Transverse colon (tissue), 3 donors: ENCODE measurements at regions not wholly inside any gene's neighbourhood (a gene's known extent, or its start where the extent isn't known, plus 50 kb on each side); places are given as distances from the start of the nearest gene placed in this dataset.

ENCODE experiments used
- POLR2A ChIP-seq: fragments of 450-650 bp; IDR thresholded peaks from one replicate; pipeline ENCODE4 v1.6.1; 2016; ENCODE audit warnings: antibody characterized with exemption, mild to moderate bottlenecking, moderate library complexity
- TF ChIP-seq, protein P1 (sequence below), 5 experiments: fragments of 200-600 bp in 3 of 5; fragments of 450-650 bp in 2 of 5; sonication (generic) in 3 of 5; IDR thresholded peaks; 1 replicate in 2 of 5; 2 replicates in 3 of 5; pipeline ENCODE4 v1.5.1; 2016 to 2017; ENCODE audit warnings: antibody characterized with exemption in 5 of 5, inconsistent platforms in 3 of 5, mild to moderate bottlenecking in 2 of 5, moderate library complexity in 1 of 5

DNA sequence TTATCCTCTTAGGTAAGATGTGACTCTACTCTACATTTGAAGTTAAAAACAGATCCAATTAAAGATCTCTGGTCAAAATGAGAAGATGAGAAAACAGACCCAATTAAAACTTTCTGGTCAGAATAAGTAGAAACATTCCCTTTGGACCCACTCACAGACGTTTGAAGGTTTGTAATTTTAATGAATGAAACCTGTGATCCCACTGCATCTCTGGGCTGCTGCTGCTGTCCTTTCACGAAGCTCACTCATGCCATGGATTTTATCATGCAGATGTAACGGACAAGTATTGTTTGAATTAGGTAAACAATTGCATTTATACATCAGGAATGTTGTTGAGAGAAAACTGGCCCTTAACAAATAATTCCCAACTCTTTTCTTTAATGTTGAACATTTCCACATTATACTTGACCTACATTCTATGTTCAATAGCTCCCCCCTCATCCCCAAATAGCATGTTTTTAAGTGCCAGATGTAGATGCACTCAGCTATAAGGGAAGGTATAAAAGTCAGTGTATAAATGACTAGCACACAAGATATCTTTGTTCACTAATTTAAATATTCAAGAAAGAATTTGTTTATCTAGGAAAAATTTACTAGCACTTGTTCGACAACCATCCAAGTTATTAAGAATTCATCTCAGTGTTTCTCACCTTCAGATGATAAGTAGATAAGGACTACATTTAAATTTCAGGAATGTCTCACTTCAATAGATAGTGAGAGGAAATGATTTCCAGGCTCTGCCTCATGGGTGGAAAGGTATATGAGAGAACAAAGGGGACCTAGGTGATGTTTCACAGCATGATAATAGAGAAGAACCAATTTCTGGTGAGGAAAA lies 202.3 kb upstream of the LMNTD1 start:
- TF ChIP-seq, protein P1, sequence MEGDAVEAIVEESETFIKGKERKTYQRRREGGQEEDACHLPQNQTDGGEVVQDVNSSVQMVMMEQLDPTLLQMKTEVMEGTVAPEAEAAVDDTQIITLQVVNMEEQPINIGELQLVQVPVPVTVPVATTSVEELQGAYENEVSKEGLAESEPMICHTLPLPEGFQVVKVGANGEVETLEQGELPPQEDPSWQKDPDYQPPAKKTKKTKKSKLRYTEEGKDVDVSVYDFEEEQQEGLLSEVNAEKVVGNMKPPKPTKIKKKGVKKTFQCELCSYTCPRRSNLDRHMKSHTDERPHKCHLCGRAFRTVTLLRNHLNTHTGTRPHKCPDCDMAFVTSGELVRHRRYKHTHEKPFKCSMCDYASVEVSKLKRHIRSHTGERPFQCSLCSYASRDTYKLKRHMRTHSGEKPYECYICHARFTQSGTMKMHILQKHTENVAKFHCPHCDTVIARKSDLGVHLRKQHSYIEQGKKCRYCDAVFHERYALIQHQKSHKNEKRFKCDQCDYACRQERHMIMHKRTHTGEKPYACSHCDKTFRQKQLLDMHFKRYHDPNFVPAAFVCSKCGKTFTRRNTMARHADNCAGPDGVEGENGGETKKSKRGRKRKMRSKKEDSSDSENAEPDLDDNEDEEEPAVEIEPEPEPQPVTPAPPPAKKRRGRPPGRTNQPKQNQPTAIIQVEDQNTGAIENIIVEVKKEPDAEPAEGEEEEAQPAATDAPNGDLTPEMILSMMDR (IDR thresholded peaks at IDR 0.05), result no peak
- no peak for TF ChIP-seq POLR2A
